Stimulated activated naive CD8-positive, alpha-beta T cell treated with anti-CD3 and anti-CD28 coated beads, Interleukin-15, Interleukin-2, amounts not matched to agents 100 U/mL and 50 U/mL, for 24 hours (primary cell): ENCODE measurements at regions not wholly inside any gene's neighbourhood (a gene's known extent, or its start where the extent isn't known, plus 50 kb on each side); places are given as distances from the start of the nearest gene placed in this dataset.

ENCODE experiments used
- ATAC-seq: fragments of 150-1000 bp; cut with Tn5 transposase; one replicate; pipeline ENCODE4 v1.10.0; 2021
- DNase-seq: peaks from one replicate; pipeline ENCODE4 v3.0.0; 2021

- no peak for DNase-seq
- ATAC-seq, result no peak
These were observed 211.3 kb downstream of the CYP26B1 start for GRCh38 chr2:71936076-71937030.

GRCh38 chr2:71935262-71935848, 212.3 kb downstream of the CYP26B1 start:
- DNase-seq (no peak), ATAC-seq (no peak)

GRCh38 chr2:71934595-71935261, 212.9 kb downstream of the CYP26B1 start:
- no peak for DNase-seq
- ATAC-seq, result no peak

- ATAC-seq (no peak), DNase-seq (no peak)
These were observed 213.4 kb downstream of the CYP26B1 start for GRCh38 chr2:71934320-71934593.

GRCh38 chr2:71933467-71934319, 214.0 kb downstream of the CYP26B1 start:
- no peak for ATAC-seq
- no peak for DNase-seq

GRCh38 chr2:71932780-71933466, 214.7 kb downstream of the CYP26B1 start:
- DNase-seq (no peak), ATAC-seq (no peak)

GRCh38 chr2:71932037-71932779, 215.5 kb downstream of the CYP26B1 start:
- DNase-seq (no peak), ATAC-seq (no peak)

- no peak for ATAC-seq
- DNase-seq, result no peak
These were observed 217.5 kb downstream of the CYP26B1 start for GRCh38 chr2:71930049-71930681.

GRCh38 chr2:71929482-71929772, 218.2 kb downstream of the CYP26B1 start:
- no peak for ATAC-seq
- DNase-seq, result no peak

GRCh38 chr2:71928734-71929481, 218.8 kb downstream of the CYP26B1 start:
- DNase-seq (no peak), ATAC-seq (no peak)

- no peak for DNase-seq
- no peak for ATAC-seq
These were observed 219.6 kb downstream of the CYP26B1 start for GRCh38 chr2:71927757-71928715.

- DNase-seq, result no peak
- no peak for ATAC-seq
These were observed 220.5 kb downstream of the CYP26B1 start for GRCh38 chr2:71926876-71927756.

GRCh38 chr2:71926089-71926447, 221.6 kb downstream of the CYP26B1 start:
- DNase-seq (no peak), ATAC-seq (no peak)

GRCh38 chr2:71925268-71926088, 222.2 kb downstream of the CYP26B1 start:
- DNase-seq (no peak), ATAC-seq (no peak)

- ATAC-seq (no peak), DNase-seq (peak; percentile 49)
These were observed 223.7 kb downstream of the CYP26B1 start for GRCh38 chr2:71923887-71924533.

GRCh38 chr2:71923143-71923525, 224.5 kb downstream of the CYP26B1 start:
- ATAC-seq (no peak), DNase-seq (no peak)
